AG04450 (cell line): ENCODE measurements at regions not wholly inside any gene's neighbourhood (a gene's known extent, or its start where the extent isn't known, plus 50 kb on each side); places are given as distances from the start of the nearest gene placed in this dataset.

Source experiments
- CTCF ChIA-PET: fragments of 300-600, 350-600 bp; formaldehyde crosslinking; extraction: SDS; loops from one replicate; lab custom pipeline; 2022; ENCODE audit warnings: antibody characterized with exemption, inconsistent platforms; lab: Charles Lee
- POLR2A ChIA-PET: fragments of 350-600 bp; formaldehyde crosslinking; extraction: SDS; loops from one replicate; lab custom pipeline; 2021; ENCODE audit warnings: antibody characterized with exemption, inconsistent platforms; lab: Yijun Ruan, JAX
- DNase-seq: peaks from one replicate; pipeline ENCODE4 v3.0.0-alpha.2; 2011; ENCODE audit warnings: low read depth, low spot score
- H3K27ac ChIP-seq: one replicate; pipeline ENCODE4 v1.5.1; 2012; ENCODE audit warnings: low read depth, low read length, control low read depth
- H3K27me3 ChIP-seq: one replicate; pipeline ENCODE4 v1.6.0; 2012; ENCODE audit warnings: low read length; ENCODE audit not compliant: control insufficient read depth, insufficient read depth
- H3K4me3 ChIP-seq: 2 replicates; pipeline ENCODE4 v1.5.1; 2011; ENCODE audit warnings: mild to moderate bottlenecking, low read depth, low read length, control low read depth
- H3K9me3 ChIP-seq: 2 replicates; pipeline ENCODE4 v1.5.1; 2012; ENCODE audit warnings: low read length; ENCODE audit not compliant: control insufficient read depth, insufficient read depth
- CTCF ChIP-seq: IDR thresholded peaks from 2 replicates; pipeline ENCODE4 v1.5.1; 2011; ENCODE audit warnings: low read depth, low read length, control low read depth, inconsistent platforms

DNA sequence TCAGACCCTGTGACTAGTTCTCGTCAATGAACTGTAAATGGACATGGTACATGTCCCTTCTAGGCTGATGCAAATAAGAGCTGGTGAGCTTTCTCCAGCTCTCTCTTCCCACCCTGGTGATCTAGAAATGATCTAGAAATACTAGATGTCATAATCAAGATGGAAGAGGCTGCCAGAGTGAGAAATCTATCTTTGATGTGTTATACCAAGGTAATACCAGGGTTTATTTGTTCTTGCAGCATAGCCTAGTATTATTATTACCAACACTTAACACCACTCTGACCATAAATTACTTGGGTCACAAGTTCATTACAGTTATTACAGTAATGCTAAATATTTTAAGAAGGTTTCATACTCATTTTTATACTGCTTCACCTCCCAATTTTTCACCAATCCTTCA lies 138.4 kb upstream of the LMCD1 start:
- no peak for DNase-seq

DNA sequence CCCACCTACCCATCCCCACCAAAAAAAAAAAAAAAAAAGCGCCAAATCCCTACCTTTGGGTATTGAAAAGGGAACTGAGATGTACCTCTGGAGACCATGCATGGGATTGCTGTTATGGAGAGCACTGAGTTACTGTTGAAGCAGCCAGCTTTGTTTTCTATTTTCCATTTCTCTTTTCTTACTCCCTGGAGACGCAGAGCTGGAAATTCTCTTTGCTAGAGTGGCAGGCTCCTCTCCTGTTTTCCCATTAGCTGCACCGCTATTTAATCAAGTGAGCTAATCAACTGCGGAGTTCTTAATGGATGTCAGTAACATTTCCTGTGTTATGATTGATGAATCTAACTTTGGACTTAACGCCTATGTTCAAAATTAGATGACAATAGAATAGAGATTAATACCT lies 136.1 kb upstream of the LMCD1 start:
- H3K9me3 ChIP-seq = no peaks in the 10 kb centered on the region
- ChIA-PET POLR2A (no interaction called here), CTCF (interaction anchor here (0.6 to 1.2 kb wide), 3 partner anchors 18 to 309 kb away, joined by 3 to 4 read pairs (median 3); no protein-coding TSS in a partner anchor)
- DNase-seq = no peak
- no peak overlapping the region for H3K4me3 ChIP-seq
- no peaks in the 10 kb centered on the region for H3K27me3 ChIP-seq
- no peak for TF ChIP-seq CTCF
- no peak overlapping the region for H3K27ac ChIP-seq

More for the DNA sequence above, 138.4 kb upstream of the LMCD1 start:
- no peak overlapping the region for H3K27ac ChIP-seq
- ChIA-PET POLR2A (no interaction called here), CTCF (no interaction called here)
- no peaks in the 10 kb centered on the region for H3K27me3 ChIP-seq
- H3K9me3 ChIP-seq = no peaks in the 10 kb centered on the region
- H3K4me3 ChIP-seq = no peak overlapping the region
- no peak for TF ChIP-seq CTCF

DNA sequence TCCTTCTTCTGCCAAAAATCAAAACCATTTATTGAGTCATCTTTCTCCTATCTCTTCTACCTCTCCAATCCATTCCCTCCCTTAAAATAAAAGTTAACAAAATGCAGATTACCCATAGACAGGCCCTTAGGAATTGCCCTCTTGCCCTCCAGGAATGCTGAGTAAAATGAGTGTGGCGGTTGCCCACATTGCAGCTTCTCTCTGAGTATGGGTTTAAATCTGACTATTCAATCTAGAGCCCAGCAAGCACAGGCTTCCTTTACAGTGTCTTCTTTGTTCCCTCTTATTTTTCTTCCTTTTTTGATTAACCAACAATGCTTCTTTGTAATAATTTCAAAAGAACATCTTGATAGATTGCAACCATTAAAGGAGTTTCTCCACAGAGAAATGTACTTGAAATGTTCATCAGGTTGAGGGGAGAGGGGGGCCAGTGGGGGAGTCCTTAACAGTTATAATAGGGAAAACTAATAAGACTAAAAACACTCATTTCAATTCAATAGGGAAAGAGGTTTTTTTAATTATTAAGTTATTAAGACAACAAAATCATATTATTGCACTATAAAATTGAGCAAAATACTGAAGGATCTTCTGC lies 135.3 kb upstream of the LMCD1 start:
- Histone ChIP-seq H3K27me3 (no peaks in the 10 kb centered on the region), H3K4me3 (no peak overlapping the region), H3K27ac (no peak overlapping the region), H3K9me3 (no peaks in the 10 kb centered on the region)
- CTCF ChIA-PET = interaction anchor here (1.2 kb wide), 1 partner anchor 51 kb away, joined by 3 read pairs; no protein-coding TSS in a partner anchor
- POLR2A ChIA-PET = no interaction called here
- TF ChIP-seq CTCF = no peak
- DNase-seq = no peak

DNA sequence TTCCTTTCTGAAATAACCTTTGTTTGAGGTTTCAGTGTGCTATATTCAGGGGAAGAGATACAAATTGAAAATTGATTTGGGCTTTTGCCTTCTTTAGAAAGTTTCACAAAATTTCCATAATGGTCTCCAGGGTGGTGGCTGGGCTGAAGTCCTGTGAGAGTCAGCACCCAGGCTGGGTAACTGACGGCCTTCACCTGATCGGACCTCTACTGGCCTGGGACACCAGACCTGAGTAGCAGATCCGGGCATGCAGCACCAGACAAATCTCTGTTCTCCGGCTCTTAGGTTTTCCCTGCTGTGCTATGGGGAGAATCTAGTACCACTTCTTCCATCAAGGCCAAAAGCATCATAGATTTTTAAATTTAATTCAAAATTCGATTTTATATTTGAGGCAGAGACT lies 133.0 kb upstream of the LMCD1 start:
- CTCF ChIA-PET = no interaction called here

GRCh38 chr3:8369638-8370037 lies 132.0 kb upstream of the LMCD1 start:
- Histone ChIP-seq H3K27me3 (no peaks in the 10 kb centered on the region), H3K4me3 (no peak overlapping the region), H3K9me3 (no peaks in the 10 kb centered on the region), H3K27ac (no peak overlapping the region)
- ChIA-PET POLR2A (no interaction called here), CTCF (interaction anchor here (0.9 kb wide), 1 partner anchor 67 kb away, joined by 3 read pairs; no protein-coding TSS in a partner anchor)
- no peak for DNase-seq
- no peak for TF ChIP-seq CTCF

More for the DNA sequence above, 133.0 kb upstream of the LMCD1 start:
- TF ChIP-seq CTCF = no peak
- POLR2A ChIA-PET = no interaction called here
- DNase-seq = no peak
- Histone ChIP-seq H3K27ac (no peak overlapping the region), H3K4me3 (no peak overlapping the region), H3K9me3 (no peaks in the 10 kb centered on the region), H3K27me3 (no peaks in the 10 kb centered on the region)
